Stimulated activated CD4-positive, alpha-beta T cell treated with anti-CD3 and anti-CD28 coated beads, Interleukin-2, amount 100 ng/mL, for 24 hours (primary cell): ENCODE measurements at regions not wholly inside any gene's neighbourhood (a gene's known extent, or its start where the extent isn't known, plus 50 kb on each side); places are given as distances from the start of the nearest gene placed in this dataset.

Source experiments
- DNase-seq, 2 donors: peaks; one replicate each; pipeline ENCODE4 v3.0.0-alpha.2; 2020

GRCh38 chr1:59071289-59071688 is 225.6 kb upstream of the FGGY start:
- DNase-seq: no peak

GRCh38 chr1:59071876-59072582 is 224.9 kb upstream of the FGGY start:
- no peak for DNase-seq

GRCh38 chr1:59072583-59072947 is 224.3 kb upstream of the FGGY start:
- DNase-seq: no peak

GRCh38 chr1:59074598-59074997 is 222.3 kb upstream of the FGGY start:
- no peak for DNase-seq

GRCh38 chr1:59075021-59075420 is 221.9 kb upstream of the FGGY start:
- DNase-seq: no peak

- DNase-seq: no peak
Measured at GRCh38 chr1:59076612-59077011, 220.3 kb upstream of the FGGY start.

- DNase-seq: no peak
Measured at GRCh38 chr1:59077466-59078069, 219.3 kb upstream of the FGGY start.

- no peak for DNase-seq
Measured at GRCh38 chr1:59078070-59078800, 218.7 kb upstream of the FGGY start.

- no peak for DNase-seq
Measured at GRCh38 chr1:59078866-59079265, 218.0 kb upstream of the FGGY start.

- no peak for DNase-seq
Measured at GRCh38 chr1:59079434-59080140, 217.3 kb upstream of the FGGY start.

GRCh38 chr1:59081181-59081580 is 215.7 kb upstream of the FGGY start:
- no peak for DNase-seq

GRCh38 chr1:59081795-59082194 is 215.1 kb upstream of the FGGY start:
- no peak for DNase-seq

GRCh38 chr1:59083946-59084865 is 212.7 kb upstream of the FGGY start:
- no peak for DNase-seq

- DNase-seq: no peak
Measured at GRCh38 chr1:59085101-59085500, 211.8 kb upstream of the FGGY start.

GRCh38 chr1:59089036-59089798 is 207.7 kb upstream of the FGGY start:
- no peak for DNase-seq

- no peak for DNase-seq
Measured at GRCh38 chr1:59089922-59090457, 206.9 kb upstream of the FGGY start.

GRCh38 chr1:59092126-59092525 is 204.8 kb upstream of the FGGY start:
- no peak for DNase-seq

- no peak for DNase-seq
Measured at GRCh38 chr1:59094001-59094400, 202.9 kb upstream of the FGGY start.

GRCh38 chr1:59096501-59096900 is 200.4 kb upstream of the FGGY start:
- DNase-seq: no peak

- no peak for DNase-seq
Measured at GRCh38 chr1:59098655-59099054, 198.2 kb upstream of the FGGY start.

GRCh38 chr1:59100708-59101374 is 196.1 kb upstream of the FGGY start:
- DNase-seq: no peak
